DMS114 treated with DMSO at 0.1 percent for 48 hours (cell line): ENCODE measurements at regions not wholly inside any gene's neighbourhood (a gene's known extent, or its start where the extent isn't known, plus 50 kb on each side); places are given as distances from the start of the nearest gene placed in this dataset.

ENCODE experiments used
- DNase-seq: peaks from one replicate; lab custom pipeline; 2025; ENCODE audit not compliant: unreplicated experiment; lab: John Stamatoyannopoulos, UW

- DNase-seq = no peak
These were observed 60.9 kb upstream of the CHRM2 start for GRCh38 chr7:136807598-136807997.

- DNase-seq = no peak
These were observed 65.4 kb upstream of the CHRM2 start for GRCh38 chr7:136803028-136803427.

GRCh38 chr7:136783934-136784333, 84.5 kb upstream of the CHRM2 start:
- no peak for DNase-seq

- no peak for DNase-seq
These were observed 126.5 kb upstream of the CHRM2 start for GRCh38 chr7:136741941-136742340.

- no peak for DNase-seq
These were observed 139.5 kb upstream of the CHRM2 start for GRCh38 chr7:136728945-136729344.

- no peak for DNase-seq
These were observed 142.0 kb upstream of the CHRM2 start for GRCh38 chr7:136726460-136726859.

- DNase-seq = no peak
These were observed 150.4 kb upstream of the CHRM2 start for GRCh38 chr7:136717910-136718557.

GRCh38 chr7:136714062-136714461, 154.4 kb upstream of the CHRM2 start:
- DNase-seq = no peak

GRCh38 chr7:136710751-136711150, 157.7 kb upstream of the CHRM2 start:
- no peak for DNase-seq

GRCh38 chr7:136709876-136710275, 158.6 kb upstream of the CHRM2 start:
- DNase-seq = no peak

- DNase-seq = no peak
These were observed 165.5 kb upstream of the CHRM2 start for GRCh38 chr7:136702913-136703312.

- DNase-seq = no peak
These were observed 169.5 kb upstream of the CHRM2 start for GRCh38 chr7:136698977-136699376.

GRCh38 chr7:136698231-136698630, 170.2 kb upstream of the CHRM2 start:
- no peak for DNase-seq

GRCh38 chr7:136697271-136697670, 171.2 kb upstream of the CHRM2 start:
- no peak for DNase-seq

- no peak for DNase-seq
These were observed 175.0 kb upstream of the CHRM2 start for GRCh38 chr7:136693166-136694119.

GRCh38 chr7:136692221-136692620, 176.2 kb upstream of the CHRM2 start:
- no peak for DNase-seq

GRCh38 chr7:136688601-136689000, 179.9 kb upstream of the CHRM2 start:
- no peak for DNase-seq

GRCh38 chr7:136687693-136688322, 180.6 kb upstream of the CHRM2 start:
- no peak for DNase-seq

GRCh38 chr7:136685501-136686173, 182.8 kb upstream of the CHRM2 start:
- DNase-seq = no peak

- DNase-seq = no peak
These were observed 190.7 kb upstream of the CHRM2 start for GRCh38 chr7:136677471-136678365.
